HepG2 (cell line): ENCODE measurements at regions not wholly inside any gene's neighbourhood (a gene's known extent, or its start where the extent isn't known, plus 50 kb on each side); places are given as distances from the start of the nearest gene placed in this dataset.
A peak's percentile ranks its signal among the peaks of the same experiment; 100 is the strongest.

Experiments
- ATAC-seq: fragments of 200-7000 bp; cut with Tn5 transposase; 3 replicates; pipeline ENCODE4 v1.9.1; 2020; ENCODE audit warnings: mild to moderate bottlenecking, moderate library complexity
- BruUV-seq: library from RNA; stranded (reverse); fragments of 400-500 nt; replicated peaks from 2 replicates; lab custom pipeline; 2021; lab: Mats Ljungman, UMichigan
- CTCF ChIA-PET: fragments of 300-600 bp; formaldehyde crosslinking; extraction: SDS; loops from one replicate; lab custom pipeline; 2021; ENCODE audit warnings: low total read pairs, inconsistent platforms, low intra/inter-chr PET ratio; lab: Yijun Ruan, JAX
- POLR2A ChIA-PET: fragments of 350-600 bp; sonication (Branson Sonifier 250); formaldehyde crosslinking; loops from one replicate; lab custom pipeline; 2020; ENCODE audit warnings: antibody characterized with exemption, inconsistent platforms; lab: Yijun Ruan, JAX
- DNase-seq: peaks from one replicate; pipeline ENCODE4 v3.0.0-alpha.2; 2015; ENCODE audit warnings: low spot score
- FAIRE-seq: peaks from 3 replicates; lab custom pipeline; 2011; peaks lifted over from hg19 to GRCh38; lab: Jason Lieb, UNC
- H2AFZ ChIP-seq: one replicate; pipeline ENCODE4 v1.6.1; 2011; ENCODE audit warnings: low read length, inconsistent platforms
- H3K27ac ChIP-seq: fragments of 300-600 bp; 3 replicates; pipeline ENCODE4 v1.8.0; 2011; ENCODE audit warnings: mixed run types, mild to moderate bottlenecking, mixed read lengths, low read length, inconsistent platforms; ENCODE audit not compliant: insufficient read depth; ENCODE audit errors: extremely low read length
- H3K27me3 ChIP-seq, 2 experiments: fragments of 200-600 bp in 1 of 2; 2 replicates in 1 of 2; 3 replicates in 1 of 2; pipeline versions ENCODE4 v1.6.0 to v1.8.0; 2011; ENCODE audit warnings: low read length in 2 of 2, mild to moderate bottlenecking in 2 of 2, moderate library complexity in 2 of 2, inconsistent platforms in 1 of 2; ENCODE audit not compliant: insufficient read depth in 2 of 2, control insufficient read depth in 1 of 2
- H3K36me3 ChIP-seq, 2 experiments: fragments of 200-600 bp in 1 of 2; replicated peaks in 1 of 2; 2 replicates in 1 of 2; 3 replicates in 1 of 2; pipeline versions ENCODE4 v1.5.1 to v1.8.0; 2011; ENCODE audit warnings: low read length in 2 of 2, inconsistent platforms in 1 of 2; ENCODE audit not compliant: insufficient read depth in 2 of 2, control insufficient read depth in 1 of 2
- H3K4me1 ChIP-seq: 2 replicates; pipeline ENCODE4 v1.5.1; 2012; ENCODE audit warnings: low read length, inconsistent platforms; ENCODE audit not compliant: insufficient read depth
- H3K4me2 ChIP-seq: 2 replicates; pipeline ENCODE4 v1.6.0; 2011; ENCODE audit warnings: low read depth, low read length, inconsistent platforms
- H3K4me3 ChIP-seq, 3 experiments: fragments of 200-600 bp in 1 of 3; sonication (generic), shearing (Covaris generic) in 1 of 3; replicated peaks in 1 of 3; 2 replicates each; pipeline ENCODE4 v1.5.1; 2011 to 2016; ENCODE audit warnings: low read length in 3 of 3, inconsistent platforms in 2 of 3, low read depth in 2 of 3, mild to moderate bottlenecking in 2 of 3, control low read depth in 1 of 3, mixed read lengths in 1 of 3; ENCODE audit not compliant: insufficient read depth in 1 of 3
- H3K79me2 ChIP-seq: one replicate; pipeline ENCODE4 v1.6.1; 2011; ENCODE audit warnings: low read length, inconsistent platforms; ENCODE audit not compliant: insufficient read depth
- H3K9ac ChIP-seq: 2 replicates; pipeline ENCODE4 v1.6.0; 2011; ENCODE audit warnings: mild to moderate bottlenecking, low read depth, low read length, inconsistent platforms; ENCODE audit not compliant: insufficient read depth
- H3K9me3 ChIP-seq: 2 replicates; pipeline ENCODE4 v1.5.1; 2012; ENCODE audit warnings: mild to moderate bottlenecking, low read length
- H4K20me1 ChIP-seq: 2 replicates; pipeline ENCODE4 v1.6.0; 2011; ENCODE audit warnings: inconsistent platforms, mild to moderate bottlenecking, low read length, moderate library complexity; ENCODE audit not compliant: insufficient read depth
- RBAK ChIP-seq: sonication (generic); formaldehyde crosslinking; IDR thresholded peaks from 2 replicates; pipeline ENCODE4 v1.5.1; 2020; ENCODE audit warnings: mild to moderate bottlenecking, missing genetic modification reagents
- SALL1 ChIP-seq: sonication (generic); formaldehyde crosslinking; IDR thresholded peaks from 2 replicates; pipeline ENCODE4 v1.8.0; 2022; ENCODE audit warnings: mild to moderate bottlenecking, missing genetic modification reagents
- ZNF12 ChIP-seq: sonication (generic); formaldehyde crosslinking; IDR thresholded peaks from 2 replicates; pipeline ENCODE4 v1.5.0; 2020; ENCODE audit warnings: missing genetic modification reagents
- ZNF562 ChIP-seq: sonication (generic); formaldehyde crosslinking; IDR thresholded peaks from 2 replicates; pipeline ENCODE4 v1.8.0; 2022; ENCODE audit warnings: missing genetic modification reagents, borderline replicate concordance
- ZNF891 ChIP-seq: sonication (generic); formaldehyde crosslinking; IDR thresholded peaks from 2 replicates; pipeline ENCODE4 v1.5.0; 2020; ENCODE audit warnings: mild to moderate bottlenecking, missing genetic modification reagents
- WGBS: methylation state at CpG from one replicate; pipeline ENCODE4 v1.1.6; 2017; ENCODE audit warnings: low lambda C conversion rate; 5-methylcytosine and 5-hydroxymethylcytosine counted together
- in situ Hi-C: cut with HindIII; loops from 2 replicates; pipeline ENCODE4 v1.10.0; 2017; ENCODE audit warnings: low pct_unique_long_range_greater_than_20kb; ENCODE audit not compliant: extremely low pct_ligation_motif_present
- intact Hi-C: fragments of 100-400 bp; cut with micrococcal nuclease; formaldehyde crosslinking; loops from one replicate; pipeline ENCODE4 v1.10.0; 2022; ENCODE audit not compliant: unreplicated experiment
- TF ChIP-seq, protein P1 (sequence below): sonication (generic); formaldehyde crosslinking; IDR thresholded peaks from 2 replicates; pipeline ENCODE4 v1.4.0; 2020; ENCODE audit warnings: missing genetic modification reagents

GRCh38 chr7:67408109-67408508 lies 411.5 kb downstream of the TYW1 start:
- DNase-seq (no peak), FAIRE-seq (no peak), ATAC-seq (no peak)
- no peaks in the 10 kb centered on the region for H3K9me3 ChIP-seq
- TF ChIP-seq ZNF12 (CRISPR knock-in tag) (peak; percentile 69; the same call in 1 of the 2 replicates), RBAK (CRISPR knock-in tag) (peak; percentile 52; the same call in 1 of the 2 replicates), ZNF891 (CRISPR knock-in tag) (no peak)
- ChIA-PET CTCF (no interaction called here), POLR2A (no interaction called here)
- H4K20me1 ChIP-seq = no peaks in the 10 kb centered on the region
- in situ Hi-C loops (no loop called here), intact Hi-C loops (no loop called here)
- no peaks in the 10 kb centered on the region for H3K79me2 ChIP-seq
- H3K9ac ChIP-seq = no peak overlapping the region
- no peaks in the 10 kb centered on the region for H3K36me3 ChIP-seq
- no peak overlapping the region for H3K4me3 ChIP-seq
- peaks cover 0 to 4% of the 10 kb centered on the region in 2 experiments; a peak in 1 of 5 replicates for H3K27me3 ChIP-seq
- BruUV-seq = no TSS peak
- no peaks in the 10 kb centered on the region for H3K4me1 ChIP-seq
- H3K27ac ChIP-seq = no peak overlapping the region
- H3K4me2 ChIP-seq = no peak overlapping the region
- H2AFZ ChIP-seq = no peak overlapping the region

DNA sequence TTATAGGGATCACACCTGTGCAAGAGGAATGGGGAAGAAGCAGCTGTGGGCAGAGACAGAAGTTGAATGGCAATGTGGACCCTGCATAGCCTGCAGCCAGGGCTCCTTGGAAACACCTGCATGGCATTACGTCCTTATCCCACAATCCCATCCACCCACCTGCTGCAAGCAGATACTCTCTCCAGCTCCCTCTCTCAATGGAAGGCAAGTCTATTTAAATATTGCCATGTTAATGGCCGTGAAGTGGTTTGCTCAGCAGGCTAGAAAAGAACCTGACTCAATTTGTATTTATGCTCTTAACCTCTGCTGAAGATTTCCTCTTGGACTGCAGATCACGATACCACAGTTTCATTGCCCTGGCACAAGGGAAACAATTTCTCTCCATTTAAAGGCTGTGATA lies 417.0 kb downstream of the TYW1 start:
- DNase-seq (no peak), FAIRE-seq (no peak), ATAC-seq (no peak)
- ChIA-PET CTCF (no interaction called here), POLR2A (no interaction called here)
- Histone ChIP-seq H2AFZ (no peak overlapping the region), H3K4me1 (no peaks in the 10 kb centered on the region), H3K9me3 (no peaks in the 10 kb centered on the region), H3K9ac (no peak overlapping the region), H3K79me2 (no peaks in the 10 kb centered on the region), H4K20me1 (no peaks in the 10 kb centered on the region), H3K27me3 (peaks cover 0 to 9% of the 10 kb centered on the region in 2 experiments; a peak in 1 of 5 replicates), H3K27ac (no peak overlapping the region), H3K4me3 (no peak overlapping the region), H3K4me2 (no peak overlapping the region), H3K36me3 (no peaks in the 10 kb centered on the region)
- 0% methylated on average over 3 of the region's 3 CpGs for WGBS
- TF ChIP-seq, protein P1, sequence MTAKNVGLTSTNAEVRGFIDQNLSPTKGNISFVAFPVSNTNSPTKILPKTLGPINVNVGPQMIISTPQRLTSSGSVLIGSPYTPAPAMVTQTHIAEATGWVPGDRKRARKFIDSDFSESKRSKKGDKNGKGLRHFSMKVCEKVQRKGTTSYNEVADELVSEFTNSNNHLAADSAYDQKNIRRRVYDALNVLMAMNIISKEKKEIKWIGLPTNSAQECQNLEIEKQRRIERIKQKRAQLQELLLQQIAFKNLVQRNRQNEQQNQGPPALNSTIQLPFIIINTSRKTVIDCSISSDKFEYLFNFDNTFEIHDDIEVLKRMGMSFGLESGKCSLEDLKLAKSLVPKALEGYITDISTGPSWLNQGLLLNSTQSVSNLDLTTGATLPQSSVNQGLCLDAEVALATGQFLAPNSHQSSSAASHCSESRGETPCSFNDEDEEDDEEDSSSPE (CRISPR knock-in tag) = no peak
- TF ChIP-seq SALL1 (CRISPR knock-in tag) (no peak), ZNF562 (CRISPR knock-in tag) (no peak)
- intact Hi-C loops (no loop called here), in situ Hi-C loops (no loop called here)
- BruUV-seq = no TSS peak
